ENCODE measurements at regions not wholly inside any gene's neighbourhood (a gene's known extent, or its start where the extent isn't known, plus 50 kb on each side); places are given as distances from the start of the nearest gene placed in this dataset.

GRCh38 chrX:5674036-5674435 is 554.6 kb downstream of the NLGN4X start:
- TF ChIP-seq CTCF (IDR thresholded peaks at IDR 0.05) (no peak), ZFX (IDR thresholded peaks at IDR 0.05; ENCODE audit: borderline replicate concordance) (no peak)
